ENCODE measurements at regions not wholly inside any gene's neighbourhood (a gene's known extent, or its start where the extent isn't known, plus 50 kb on each side); places are given as distances from the start of the nearest gene placed in this dataset.

GRCh38 chr21:27233514-27234115 is 266.7 kb upstream of the ADAMTS5 start:
- no peaks in the 10 kb centered on the region for H3K4me1 ChIP-seq (ENCODE audit: control insufficient read depth in 2 of 2, insufficient read depth in 2 of 2, low read length in 2 of 2)
- H3K4me1 Mint-ChIP-seq: no peaks in the 10 kb centered on the region
- DNase-seq (no peak), ATAC-seq (no peak)
- no peak overlapping the region for H3K4me3 Mint-ChIP-seq
- no peak overlapping the region for H3K27ac ChIP-seq (ENCODE audit: low read depth, low read length)
- H3K27me3 Mint-ChIP-seq: no peaks in the 10 kb centered on the region
- H3K27me3 ChIP-seq (ENCODE audit: control insufficient read depth in 2 of 2, insufficient read depth in 2 of 2, low read length in 2 of 2): no peaks in the 10 kb centered on the region
- intact Hi-C loops (cut with micrococcal nuclease): no loop called here
- H3K27ac Mint-ChIP-seq: no peak overlapping the region
- CTCF ChIA-PET: no interaction called here
- H3K4me3 ChIP-seq (ENCODE audit: low read length): no peak overlapping the region
- no peaks in the 10 kb centered on the region for H3K36me3 ChIP-seq (ENCODE audit: control insufficient read depth in 2 of 3, insufficient read depth in 3 of 3, low read length in 3 of 3)
- peaks cover 0 to 5% (median 0%) of the 10 kb centered on the region in 11 donors for H3K9me3 Mint-ChIP-seq
- POLR2A ChIA-PET: no interaction called here
- no peaks in the 10 kb centered on the region for H3K9me3 ChIP-seq (ENCODE audit: control insufficient read depth in 2 of 3, low read length in 3 of 3)
- H3K36me3 Mint-ChIP-seq: no peaks in the 10 kb centered on the region

GRCh38 chr21:27225940-27226339 is 259.1 kb upstream of the ADAMTS5 start:
- Mint-ChIP-seq H3K36me3 (no peaks in the 10 kb centered on the region), H3K27me3 (no peaks in the 10 kb centered on the region), H3K4me3 (no peak overlapping the region), H3K4me1 (no peaks in the 10 kb centered on the region), H3K9me3 (peaks cover 0 to 11% (median 0%) of the 10 kb centered on the region in 11 donors), H3K27ac (no peak overlapping the region)
- ChIA-PET CTCF (no interaction called here), POLR2A (no interaction called here)
- intact Hi-C loops (cut with micrococcal nuclease): no loop called here
- Histone ChIP-seq H3K4me3 (ENCODE audit: low read length) (no peak overlapping the region), H3K27ac (ENCODE audit: low read depth, low read length) (no peak overlapping the region), H3K9me3 (ENCODE audit: control insufficient read depth in 2 of 3, low read length in 3 of 3) (no peaks in the 10 kb centered on the region), H3K27me3 (ENCODE audit: control insufficient read depth in 2 of 2, insufficient read depth in 2 of 2, low read length in 2 of 2) (peaks cover 0 to 5% of the 10 kb centered on the region in 2 donors), H3K4me1 (ENCODE audit: control insufficient read depth in 2 of 2, insufficient read depth in 2 of 2, low read length in 2 of 2) (no peaks in the 10 kb centered on the region), H3K36me3 (ENCODE audit: control insufficient read depth in 2 of 3, insufficient read depth in 3 of 3, low read length in 3 of 3) (no peaks in the 10 kb centered on the region)
- ATAC-seq (no peak), DNase-seq (no peak)

- Histone ChIP-seq H3K4me3 (ENCODE audit: low read length) (no peak overlapping the region), H3K27me3 (ENCODE audit: control insufficient read depth in 2 of 2, insufficient read depth in 2 of 2, low read length in 2 of 2) (peaks cover 0 to 5% of the 10 kb centered on the region in 2 donors), H3K36me3 (ENCODE audit: control insufficient read depth in 2 of 3, insufficient read depth in 3 of 3, low read length in 3 of 3) (no peaks in the 10 kb centered on the region), H3K4me1 (ENCODE audit: control insufficient read depth in 2 of 2, insufficient read depth in 2 of 2, low read length in 2 of 2) (no peaks in the 10 kb centered on the region), H3K27ac (ENCODE audit: low read depth, low read length) (no peak overlapping the region), H3K9me3 (ENCODE audit: control insufficient read depth in 2 of 3, low read length in 3 of 3) (no peaks in the 10 kb centered on the region)
- ChIA-PET POLR2A (no interaction called here), CTCF (no interaction called here)
- Mint-ChIP-seq H3K36me3 (no peaks in the 10 kb centered on the region), H3K27me3 (no peaks in the 10 kb centered on the region), H3K4me3 (no peak overlapping the region), H3K9me3 (peaks cover 0 to 14% (median 0%) of the 10 kb centered on the region in 11 donors), H3K4me1 (no peaks in the 10 kb centered on the region), H3K27ac (no peak overlapping the region)
- intact Hi-C loops (cut with micrococcal nuclease): no loop called here
- DNase-seq: no peak
- ATAC-seq: no peak
These were observed 258.3 kb upstream of the ADAMTS5 start for GRCh38 chr21:27225151-27225550.

GRCh38 chr21:27224169-27224568 is 257.3 kb upstream of the ADAMTS5 start:
- Mint-ChIP-seq H3K27me3 (no peaks in the 10 kb centered on the region), H3K36me3 (no peaks in the 10 kb centered on the region), H3K4me1 (no peaks in the 10 kb centered on the region), H3K4me3 (no peak overlapping the region), H3K9me3 (peaks cover 0 to 17% (median 0%) of the 10 kb centered on the region in 11 donors), H3K27ac (no peak overlapping the region)
- H3K9me3 ChIP-seq (ENCODE audit: control insufficient read depth in 2 of 3, low read length in 3 of 3): no peaks in the 10 kb centered on the region
- no peaks in the 10 kb centered on the region for H3K4me1 ChIP-seq (ENCODE audit: control insufficient read depth in 2 of 2, insufficient read depth in 2 of 2, low read length in 2 of 2)
- H3K27me3 ChIP-seq (ENCODE audit: control insufficient read depth in 2 of 2, insufficient read depth in 2 of 2, low read length in 2 of 2): peaks cover 0 to 5% of the 10 kb centered on the region in 2 donors
- POLR2A ChIA-PET: no interaction called here
- ATAC-seq (no peak), DNase-seq (no peak)
- H3K27ac ChIP-seq (ENCODE audit: low read depth, low read length): no peak overlapping the region
- intact Hi-C loops (cut with micrococcal nuclease): no loop called here
- no peak overlapping the region for H3K4me3 ChIP-seq (ENCODE audit: low read length)
- no peaks in the 10 kb centered on the region for H3K36me3 ChIP-seq (ENCODE audit: control insufficient read depth in 2 of 3, insufficient read depth in 3 of 3, low read length in 3 of 3)
- CTCF ChIA-PET: no interaction called here

- no peaks in the 10 kb centered on the region for H3K9me3 ChIP-seq (ENCODE audit: control insufficient read depth in 2 of 3, low read length in 3 of 3)
- intact Hi-C loops (cut with micrococcal nuclease): no loop called here
- DNase-seq (no peak), ATAC-seq (no peak)
- H3K36me3 Mint-ChIP-seq: no peaks in the 10 kb centered on the region
- no peak overlapping the region for H3K27ac ChIP-seq (ENCODE audit: low read depth, low read length)
- H3K36me3 ChIP-seq (ENCODE audit: control insufficient read depth in 2 of 3, insufficient read depth in 3 of 3, low read length in 3 of 3): no peaks in the 10 kb centered on the region
- H3K4me1 Mint-ChIP-seq: no peaks in the 10 kb centered on the region
- no peak overlapping the region for H3K27ac Mint-ChIP-seq
- peaks cover 0 to 22% (median 3%) of the 10 kb centered on the region in 11 donors for H3K9me3 Mint-ChIP-seq
- H3K27me3 Mint-ChIP-seq: no peaks in the 10 kb centered on the region
- ChIA-PET POLR2A (no interaction called here), CTCF (no interaction called here)
- no peak overlapping the region for H3K4me3 ChIP-seq (ENCODE audit: low read length)
- H3K27me3 ChIP-seq (ENCODE audit: control insufficient read depth in 2 of 2, insufficient read depth in 2 of 2, low read length in 2 of 2): no peaks in the 10 kb centered on the region
- H3K4me3 Mint-ChIP-seq: no peak overlapping the region
- H3K4me1 ChIP-seq (ENCODE audit: control insufficient read depth in 2 of 2, insufficient read depth in 2 of 2, low read length in 2 of 2): no peaks in the 10 kb centered on the region
These were observed 254.2 kb upstream of the ADAMTS5 start for GRCh38 chr21:27221077-27221476.

- no peaks in the 10 kb centered on the region for H3K36me3 Mint-ChIP-seq
- CTCF ChIA-PET: no interaction called here
- no peaks in the 10 kb centered on the region for H3K4me1 ChIP-seq (ENCODE audit: control insufficient read depth in 2 of 2, insufficient read depth in 2 of 2, low read length in 2 of 2)
- intact Hi-C loops (cut with micrococcal nuclease): no loop called here
- no peak overlapping the region for H3K4me3 ChIP-seq (ENCODE audit: low read length)
- no peaks in the 10 kb centered on the region for H3K27me3 ChIP-seq (ENCODE audit: control insufficient read depth in 2 of 2, insufficient read depth in 2 of 2, low read length in 2 of 2)
- H3K4me3 Mint-ChIP-seq: no peak overlapping the region
- H3K27me3 Mint-ChIP-seq: no peaks in the 10 kb centered on the region
- peaks cover 0 to 20% (median 3%) of the 10 kb centered on the region in 11 donors for H3K9me3 Mint-ChIP-seq
- H3K27ac ChIP-seq (ENCODE audit: low read depth, low read length): no peak overlapping the region
- POLR2A ChIA-PET: no interaction called here
- no peak overlapping the region for H3K27ac Mint-ChIP-seq
- no peaks in the 10 kb centered on the region for H3K4me1 Mint-ChIP-seq
- DNase-seq (no peak), ATAC-seq (no peak)
- H3K36me3 ChIP-seq (ENCODE audit: control insufficient read depth in 2 of 3, insufficient read depth in 3 of 3, low read length in 3 of 3): no peaks in the 10 kb centered on the region
- H3K9me3 ChIP-seq (ENCODE audit: control insufficient read depth in 2 of 3, low read length in 3 of 3): no peaks in the 10 kb centered on the region
These were observed 253.5 kb upstream of the ADAMTS5 start for GRCh38 chr21:27220416-27220815.

GRCh38 chr21:27219068-27219467 is 252.2 kb upstream of the ADAMTS5 start:
- ChIA-PET POLR2A (no interaction called here), CTCF (no interaction called here)
- Mint-ChIP-seq H3K4me3 (no peak overlapping the region), H3K27me3 (no peaks in the 10 kb centered on the region), H3K4me1 (no peaks in the 10 kb centered on the region), H3K27ac (no peak overlapping the region), H3K9me3 (peaks cover 0 to 20% (median 3%) of the 10 kb centered on the region in 11 donors), H3K36me3 (no peaks in the 10 kb centered on the region)
- intact Hi-C loops (cut with micrococcal nuclease): no loop called here
- no peaks in the 10 kb centered on the region for H3K9me3 ChIP-seq (ENCODE audit: control insufficient read depth in 2 of 3, low read length in 3 of 3)
- no peaks in the 10 kb centered on the region for H3K27me3 ChIP-seq (ENCODE audit: control insufficient read depth in 2 of 2, insufficient read depth in 2 of 2, low read length in 2 of 2)
- no peak for DNase-seq
- no peak overlapping the region for H3K27ac ChIP-seq (ENCODE audit: low read depth, low read length)
- H3K36me3 ChIP-seq (ENCODE audit: control insufficient read depth in 2 of 3, insufficient read depth in 3 of 3, low read length in 3 of 3): no peaks in the 10 kb centered on the region
- no peaks in the 10 kb centered on the region for H3K4me1 ChIP-seq (ENCODE audit: control insufficient read depth in 2 of 2, insufficient read depth in 2 of 2, low read length in 2 of 2)
- ATAC-seq: no peak
- no peak overlapping the region for H3K4me3 ChIP-seq (ENCODE audit: low read length)
